Progenitor cell of endocrine pancreas (in vitro differentiated cells): ENCODE measurements at regions not wholly inside any gene's neighbourhood (a gene's known extent, or its start where the extent isn't known, plus 50 kb on each side); places are given as distances from the start of the nearest gene placed in this dataset.

Experiments used
- DNase-seq: peaks from one replicate; pipeline ENCODE4 v3.0.0; 2021; ENCODE audit warnings: low spot score; ENCODE audit not compliant: unreplicated experiment
- H3K27ac Mint-ChIP-seq: 2 replicates; pipeline ENCODE4 v1.8.0; 2021; ENCODE audit warnings: mild to moderate bottlenecking, moderate library complexity, mixed read lengths
- H3K27me3 Mint-ChIP-seq: 2 replicates; pipeline ENCODE4 v1.8.0; 2021; ENCODE audit warnings: mixed read lengths
- H3K36me3 Mint-ChIP-seq: 2 replicates; pipeline ENCODE4 v1.8.0; 2022; ENCODE audit warnings: mixed read lengths; ENCODE audit not compliant: insufficient read depth
- H3K4me1 Mint-ChIP-seq: 2 replicates; pipeline ENCODE4 v1.8.0; 2021; ENCODE audit warnings: low read depth, mixed read lengths
- H3K4me3 Mint-ChIP-seq: 2 replicates; pipeline ENCODE4 v1.8.0; 2021; ENCODE audit warnings: low read depth, mild to moderate bottlenecking, moderate library complexity, mixed read lengths
- H3K9me3 Mint-ChIP-seq: 2 replicates; pipeline ENCODE4 v1.8.0; 2021; ENCODE audit warnings: low read depth, mixed read lengths
- CTCF ChIP-seq: fragments of 200-600 bp; sonication (generic); IDR thresholded peaks from one replicate; pipeline ENCODE4 v1.5.0; 2021; ENCODE audit warnings: antibody characterized with exemption, mild to moderate bottlenecking; ENCODE audit not compliant: unreplicated experiment

DNA sequence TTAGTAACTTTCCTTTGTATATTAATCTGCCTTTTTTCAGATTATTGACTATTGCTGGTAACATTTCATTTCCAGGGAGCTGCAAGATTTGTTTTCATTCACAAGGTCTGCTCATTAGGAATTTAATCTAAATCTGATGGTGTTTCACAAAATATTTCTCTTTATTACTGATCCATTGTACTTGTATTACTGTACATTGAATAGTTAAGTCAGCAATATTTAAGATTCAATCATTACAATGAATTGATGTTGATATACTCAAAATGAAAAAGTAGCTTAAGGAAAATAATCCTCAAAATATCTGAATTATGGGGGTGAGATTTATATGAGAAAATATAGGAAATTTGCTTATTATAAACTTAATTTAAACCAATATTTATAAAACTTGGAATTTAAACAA is 308.6 kb upstream of the PBX1 start:
- TF ChIP-seq CTCF: no peak
- Mint-ChIP-seq H3K4me3 (no peak overlapping the region), H3K9me3 (peaks cover 15% of the 10 kb centered on the region), H3K27me3 (no peaks in the 10 kb centered on the region), H3K4me1 (peaks cover 1% of the 10 kb centered on the region), H3K36me3 (no peaks in the 10 kb centered on the region), H3K27ac (no peak overlapping the region)
- DNase-seq: no peak

DNA sequence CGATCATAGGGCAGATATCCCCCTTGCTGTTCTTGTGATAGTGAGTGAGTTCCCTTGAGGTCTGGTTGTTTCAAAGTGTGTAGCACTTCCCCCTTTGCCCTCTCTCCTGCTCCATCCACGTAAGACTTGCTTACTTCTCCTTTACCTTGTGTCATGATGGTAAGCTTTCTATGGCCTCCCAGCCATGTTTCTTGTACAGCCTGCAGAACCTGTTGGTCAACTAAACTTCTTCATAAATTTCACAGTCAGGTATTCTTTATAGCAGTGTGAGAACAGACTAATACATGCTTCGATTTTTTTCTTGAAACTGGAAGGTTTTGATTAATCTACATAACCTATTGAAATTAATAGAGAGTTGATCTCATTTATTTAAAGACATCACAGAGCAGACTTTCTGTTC is 302.5 kb upstream of the PBX1 start:
- TF ChIP-seq CTCF: no peak
- no peak for DNase-seq
- Mint-ChIP-seq H3K36me3 (no peaks in the 10 kb centered on the region), H3K4me1 (peaks cover 5% of the 10 kb centered on the region), H3K9me3 (peaks cover 12% of the 10 kb centered on the region), H3K4me3 (no peak overlapping the region), H3K27ac (no peak overlapping the region), H3K27me3 (no peaks in the 10 kb centered on the region)

GRCh38 chr1:164261691-164262240 is 297.2 kb upstream of the PBX1 start:
- Mint-ChIP-seq H3K27ac (peak overlapping the region; percentile 46), H3K27me3 (no peaks in the 10 kb centered on the region), H3K9me3 (no peaks in the 10 kb centered on the region), H3K4me1 (peaks cover 5% of the 10 kb centered on the region), H3K36me3 (no peaks in the 10 kb centered on the region), H3K4me3 (no peak overlapping the region)
- no peak for DNase-seq
- no peak for TF ChIP-seq CTCF

DNA sequence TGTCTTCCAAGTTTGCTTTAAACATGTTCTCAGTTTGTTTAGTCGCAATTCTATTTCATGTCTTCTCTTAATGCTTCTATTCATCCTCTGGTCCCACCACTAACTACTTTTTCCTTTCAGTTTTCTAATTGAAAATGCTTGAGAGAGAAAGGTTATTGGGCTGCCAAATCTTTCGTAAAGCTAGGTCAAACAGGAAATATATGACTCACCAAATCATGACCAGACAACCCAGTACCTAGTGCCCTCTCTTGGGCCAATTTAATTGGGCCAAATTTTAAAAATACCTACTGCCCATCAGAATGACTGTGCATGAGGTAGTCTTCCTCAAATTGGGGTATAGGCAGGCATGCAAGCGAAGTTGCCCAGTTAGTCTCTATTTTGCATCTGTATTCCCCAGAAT is 295.4 kb upstream of the PBX1 start:
- no peak overlapping the region for H3K27ac Mint-ChIP-seq
- no peak overlapping the region for H3K4me3 Mint-ChIP-seq
- DNase-seq: no peak
- H3K9me3 Mint-ChIP-seq: no peaks in the 10 kb centered on the region
- no peak for TF ChIP-seq CTCF
- H3K4me1 Mint-ChIP-seq: peaks cover 5% of the 10 kb centered on the region
- no peaks in the 10 kb centered on the region for H3K27me3 Mint-ChIP-seq
- no peaks in the 10 kb centered on the region for H3K36me3 Mint-ChIP-seq

GRCh38 chr1:164265232-164265631 is 293.8 kb upstream of the PBX1 start:
- TF ChIP-seq CTCF: no peak
- Mint-ChIP-seq H3K9me3 (no peaks in the 10 kb centered on the region), H3K36me3 (no peaks in the 10 kb centered on the region), H3K27ac (no peak overlapping the region), H3K27me3 (no peaks in the 10 kb centered on the region), H3K4me1 (peaks cover 3% of the 10 kb centered on the region), H3K4me3 (no peak overlapping the region)
- no peak for DNase-seq
